ENCODE measurements at regions not wholly inside any gene's neighbourhood (a gene's known extent, or its start where the extent isn't known, plus 50 kb on each side); places are given as distances from the start of the nearest gene placed in this dataset.

GRCh38 chr6:156507656-156508055 lies 269.5 kb upstream of the ARID1B start:
- TF ChIP-seq GATA2 (IDR thresholded peaks at IDR 0.05; ENCODE audit: low read depth, low read length) (no peak), GATA3 (IDR thresholded peaks at IDR 0.05; ENCODE audit: low read depth, low read length) (no peak)
